Right lobe of liver (tissue), 4 donors: ENCODE measurements at regions not wholly inside any gene's neighbourhood (a gene's known extent, or its start where the extent isn't known, plus 50 kb on each side); places are given as distances from the start of the nearest gene placed in this dataset.

Experiments used
- CTCF ChIP-seq, 4 donors: fragments of 200-600 bp in 3 of 4; fragments of 450-650 bp in 1 of 4; IDR thresholded peaks; one replicate each; pipeline versions ENCODE4 v1.5.1 to v1.8.0; 2016 to 2022; ENCODE audit warnings: antibody characterized with exemption in 4 of 4, mild to moderate bottlenecking in 2 of 4
- POLR2A ChIP-seq: fragments of 450-650 bp; IDR thresholded peaks from one replicate; pipeline ENCODE4 v1.6.1; 2017; ENCODE audit warnings: antibody characterized with exemption, mild to moderate bottlenecking
- donor health status: DM: no; HTN: no; CAD: no.
- donor health status: DM: no; HTN: no; CAD: no.
- donor health status: DM: no; HTN: yes; CAD: no.

- TF ChIP-seq CTCF (IDR thresholded peaks at IDR 0.05) (no peak), POLR2A (no peak)
Measured at GRCh38 chr11:69923196-69923595, 104.0 kb upstream of the FGF3 start.
